Trophoblast cell (in vitro differentiated cells and primary cell): ENCODE measurements at regions not wholly inside any gene's neighbourhood (a gene's known extent, or its start where the extent isn't known, plus 50 kb on each side); places are given as distances from the start of the nearest gene placed in this dataset.
A peak's percentile ranks its signal among the peaks of the same experiment; 100 is the strongest.

Experiments
- DNase-seq, 2 donors: peaks; one replicate each; pipeline ENCODE4 v3.0.0-alpha.2; 2016
- H2AFZ ChIP-seq: 2 replicates; pipeline ENCODE4 v1.6.1; 2013; ENCODE audit warnings: low read length, moderate library complexity, mild to moderate bottlenecking; ENCODE audit not compliant: insufficient read depth, poor library complexity
- H2AK5ac ChIP-seq: 2 replicates; pipeline ENCODE4 v1.6.1; 2013; ENCODE audit warnings: mild to moderate bottlenecking, low read length
- H2BK120ac ChIP-seq: 2 replicates; pipeline ENCODE4 v1.6.1; 2013; ENCODE audit warnings: low read length, mild to moderate bottlenecking, moderate library complexity; ENCODE audit not compliant: insufficient read depth, poor library complexity
- H2BK12ac ChIP-seq: 2 replicates; pipeline ENCODE4 v1.6.1; 2013; ENCODE audit warnings: mild to moderate bottlenecking, low read length, moderate library complexity
- H2BK5ac ChIP-seq: 2 replicates; pipeline ENCODE4 v1.6.1; 2013; ENCODE audit warnings: low read length, low read depth, moderate library complexity, mild to moderate bottlenecking; ENCODE audit not compliant: poor library complexity
- H3K14ac ChIP-seq: 2 replicates; pipeline ENCODE4 v1.6.1; 2013; ENCODE audit warnings: mild to moderate bottlenecking, low read length
- H3K18ac ChIP-seq: 2 replicates; pipeline ENCODE4 v1.6.1; 2013; ENCODE audit warnings: mild to moderate bottlenecking, low read length
- H3K23ac ChIP-seq: 2 replicates; pipeline ENCODE4 v1.6.1; 2013; ENCODE audit warnings: low read length
- H3K27ac ChIP-seq: 2 replicates; pipeline ENCODE4 v1.5.1; 2013; ENCODE audit warnings: low read depth, mild to moderate bottlenecking, inconsistent platforms, low read length, moderate library complexity
- H3K27me3 ChIP-seq: 2 replicates; pipeline ENCODE4 v1.6.1; 2013; ENCODE audit warnings: inconsistent platforms, mild to moderate bottlenecking, low read length, moderate library complexity; ENCODE audit not compliant: insufficient read depth
- H3K36me3 ChIP-seq, 2 experiments: 1 replicate in 1 of 2; 2 replicates in 1 of 2; pipeline ENCODE4 v1.6.1; 2013; ENCODE audit warnings: low read length in 2 of 2, mild to moderate bottlenecking in 2 of 2, moderate library complexity in 1 of 2; ENCODE audit not compliant: insufficient read depth in 2 of 2, control insufficient read depth in 1 of 2
- H3K4ac ChIP-seq: 2 replicates; pipeline ENCODE4 v1.6.1; 2013; ENCODE audit warnings: low read depth, mild to moderate bottlenecking, low read length, moderate library complexity
- H3K4me1 ChIP-seq, 2 experiments: 1 replicate in 1 of 2; 2 replicates in 1 of 2; pipeline ENCODE4 v1.6.1; 2013; ENCODE audit warnings: low read length in 2 of 2, mild to moderate bottlenecking in 2 of 2, moderate library complexity in 1 of 2; ENCODE audit not compliant: insufficient read depth in 2 of 2, control insufficient read depth in 1 of 2
- H3K4me2 ChIP-seq: 2 replicates; pipeline ENCODE4 v1.6.1; 2013; ENCODE audit warnings: inconsistent platforms, mild to moderate bottlenecking, low read length, moderate library complexity
- H3K4me3 ChIP-seq: 2 replicates; pipeline ENCODE4 v1.5.1; 2013; ENCODE audit warnings: mild to moderate bottlenecking, low read depth, low read length, inconsistent platforms
- H3K79me1 ChIP-seq: one replicate; pipeline ENCODE4 v1.6.1; 2013; ENCODE audit warnings: low read length
- H3K79me2 ChIP-seq: 2 replicates; pipeline ENCODE4 v1.6.1; 2013; ENCODE audit warnings: low read length, mild to moderate bottlenecking; ENCODE audit not compliant: control insufficient read depth, insufficient read depth, poor library complexity
- H3K9ac ChIP-seq: 2 replicates; pipeline ENCODE4 v1.6.1; 2013; ENCODE audit warnings: mild to moderate bottlenecking, low read length
- H3K9me3 ChIP-seq: 2 replicates; pipeline ENCODE4 v1.6.1; 2013; ENCODE audit warnings: low read depth, mild to moderate bottlenecking, control low read depth, inconsistent platforms, low read length; ENCODE audit not compliant: insufficient read depth
- H4K12ac ChIP-seq: 2 replicates; pipeline ENCODE4 v1.6.1; 2013; ENCODE audit warnings: low read depth, mild to moderate bottlenecking, low read length, moderate library complexity
- H4K8ac ChIP-seq: 2 replicates; pipeline ENCODE4 v1.6.1; 2013; ENCODE audit warnings: low read depth, mild to moderate bottlenecking, low read length, moderate library complexity
- H4K91ac ChIP-seq: one replicate; pipeline ENCODE4 v1.6.1; 2013; ENCODE audit warnings: low read depth, mild to moderate bottlenecking, low read length, moderate library complexity
- WGBS: extraction: QIAGEN DNeasy Blood & Tissue Kit; methylation state at CpG from one replicate; pipeline ENCODE4 v1.1.7; 2013; ENCODE audit warnings: missing lambda C conversion rate; ENCODE audit not compliant: insufficient read length, insufficient coverage; ENCODE audit errors: extremely low coverage; 5-methylcytosine and 5-hydroxymethylcytosine counted together

DNA sequence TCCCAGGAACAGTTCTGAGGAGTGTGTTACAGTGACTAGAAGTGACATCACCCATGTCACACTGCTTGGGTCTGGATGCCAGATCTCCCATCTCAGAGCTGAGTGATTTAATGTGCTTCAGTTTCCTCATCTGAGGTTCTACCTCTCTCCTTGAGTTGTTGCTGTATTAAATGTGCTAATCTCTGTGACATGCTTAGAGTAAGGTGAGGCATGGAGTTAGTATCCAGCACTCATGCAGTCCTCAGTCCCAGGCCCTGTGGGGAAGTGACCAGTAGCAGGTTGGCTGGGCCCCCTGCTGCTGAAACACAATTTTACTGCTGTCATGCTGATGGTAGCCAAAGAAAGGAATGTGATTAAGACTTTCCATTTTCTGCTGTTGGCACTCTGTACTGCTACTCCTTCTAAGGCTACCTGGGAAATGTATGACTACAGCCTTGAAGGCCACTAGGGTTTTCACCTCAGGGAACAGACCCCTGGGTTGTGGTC is 639.6 kb downstream of the MID1IP1 start:
- H3K79me1 ChIP-seq = no peaks in the 10 kb centered on the region
- H3K18ac ChIP-seq = no peak overlapping the region
- no peak overlapping the region for H2AK5ac ChIP-seq
- H4K8ac ChIP-seq = no peak overlapping the region
- H2BK120ac ChIP-seq = no peak overlapping the region
- H3K4me1 ChIP-seq = no peaks in the 10 kb centered on the region
- H3K14ac ChIP-seq = no peak overlapping the region
- no peak overlapping the region for H3K9ac ChIP-seq
- no peaks in the 10 kb centered on the region for H3K27me3 ChIP-seq
- H3K36me3 ChIP-seq = no peaks in the 10 kb centered on the region
- no peaks in the 10 kb centered on the region for H3K79me2 ChIP-seq
- no peak overlapping the region for H4K91ac ChIP-seq
- peaks cover 2% of the 10 kb centered on the region for H3K9me3 ChIP-seq
- DNase-seq = no peak
- H3K4ac ChIP-seq = no peak overlapping the region
- H3K4me2 ChIP-seq = no peak overlapping the region
- no peak overlapping the region for H2BK12ac ChIP-seq
- no peak overlapping the region for H3K4me3 ChIP-seq
- no peak overlapping the region for H4K12ac ChIP-seq
- H2AFZ ChIP-seq = no peak overlapping the region
- no peak overlapping the region for H2BK5ac ChIP-seq
- no peak overlapping the region for H3K27ac ChIP-seq
- no peak overlapping the region for H3K23ac ChIP-seq

DNA sequence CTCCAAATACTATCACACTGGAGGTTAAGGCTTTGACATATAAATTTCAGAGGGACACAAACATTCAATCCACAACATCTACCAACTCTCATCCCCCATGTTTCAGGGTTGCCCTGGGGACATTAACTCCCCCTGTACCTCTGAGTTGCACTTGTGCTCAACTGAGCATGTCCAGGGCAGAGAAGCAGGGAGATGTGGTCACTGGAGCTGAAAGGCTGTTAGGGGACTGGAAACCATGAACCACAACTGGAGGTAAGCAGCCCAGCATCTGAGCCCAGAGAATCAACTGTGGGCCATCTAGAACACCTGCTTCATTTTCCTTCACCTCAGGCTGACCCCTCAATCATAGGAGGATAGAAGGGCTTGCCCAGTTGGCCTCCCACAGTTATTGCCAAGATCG is 641.1 kb downstream of the MID1IP1 start:
- H3K4ac ChIP-seq = no peak overlapping the region
- H3K79me1 ChIP-seq = no peaks in the 10 kb centered on the region
- no CpG with 5 or more reads among the region's 1 CpG for WGBS
- no peak overlapping the region for H2BK5ac ChIP-seq
- H3K4me1 ChIP-seq = no peaks in the 10 kb centered on the region
- no peak overlapping the region for H4K12ac ChIP-seq
- no peak overlapping the region for H3K4me3 ChIP-seq
- no peak overlapping the region for H2AK5ac ChIP-seq
- no peak overlapping the region for H3K18ac ChIP-seq
- no peak overlapping the region for H3K14ac ChIP-seq
- no peak overlapping the region for H2AFZ ChIP-seq
- no peak overlapping the region for H2BK120ac ChIP-seq
- H4K8ac ChIP-seq = no peak overlapping the region
- H3K23ac ChIP-seq = no peak overlapping the region
- H3K4me2 ChIP-seq = no peak overlapping the region
- no peak overlapping the region for H3K27ac ChIP-seq
- no peak overlapping the region for H2BK12ac ChIP-seq
- H3K9ac ChIP-seq = no peak overlapping the region
- no peak overlapping the region for H4K91ac ChIP-seq
- no peaks in the 10 kb centered on the region for H3K79me2 ChIP-seq
- peaks cover 2% of the 10 kb centered on the region for H3K9me3 ChIP-seq
- no peaks in the 10 kb centered on the region for H3K27me3 ChIP-seq
- DNase-seq = no peak
- H3K36me3 ChIP-seq = no peaks in the 10 kb centered on the region

DNA sequence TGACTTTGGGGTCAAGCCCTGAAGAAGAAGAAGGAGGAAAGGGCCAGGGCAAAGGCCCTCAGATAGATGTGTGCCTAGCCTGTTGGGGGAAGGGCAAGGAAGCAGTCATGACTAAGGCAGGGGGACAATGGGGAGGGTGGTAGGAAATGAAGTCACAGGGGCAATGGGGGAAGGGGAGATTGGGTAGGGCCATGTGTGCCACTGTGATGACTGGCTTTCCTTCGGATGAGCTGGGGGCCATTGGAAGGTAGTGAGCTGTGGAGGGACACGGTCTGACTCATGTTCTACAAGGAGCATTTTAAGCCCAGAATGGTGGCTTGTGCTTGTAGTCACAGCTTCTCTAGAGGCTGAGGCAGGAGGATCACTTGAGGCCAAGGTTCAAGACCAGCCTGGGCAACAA is 642.0 kb downstream of the MID1IP1 start:
- no peak overlapping the region for H3K18ac ChIP-seq
- H3K4me1 ChIP-seq = no peaks in the 10 kb centered on the region
- peaks cover 2% of the 10 kb centered on the region for H3K9me3 ChIP-seq
- no peak overlapping the region for H3K4ac ChIP-seq
- no peaks in the 10 kb centered on the region for H3K36me3 ChIP-seq
- WGBS = no CpG with 5 or more reads among the region's 2 CpGs
- H3K79me1 ChIP-seq = no peaks in the 10 kb centered on the region
- no peak overlapping the region for H3K23ac ChIP-seq
- H3K14ac ChIP-seq = no peak overlapping the region
- H2BK120ac ChIP-seq = no peak overlapping the region
- H3K4me3 ChIP-seq = no peak overlapping the region
- H4K8ac ChIP-seq = no peak overlapping the region
- H3K27ac ChIP-seq = no peak overlapping the region
- no peaks in the 10 kb centered on the region for H3K27me3 ChIP-seq
- H3K4me2 ChIP-seq = no peak overlapping the region
- no peak overlapping the region for H3K9ac ChIP-seq
- H2BK5ac ChIP-seq = no peak overlapping the region
- no peak overlapping the region for H2BK12ac ChIP-seq
- H4K12ac ChIP-seq = no peak overlapping the region
- no peak overlapping the region for H2AK5ac ChIP-seq
- H4K91ac ChIP-seq = no peak overlapping the region
- H2AFZ ChIP-seq = no peak overlapping the region
- H3K79me2 ChIP-seq = no peaks in the 10 kb centered on the region
- no peak for DNase-seq

DNA sequence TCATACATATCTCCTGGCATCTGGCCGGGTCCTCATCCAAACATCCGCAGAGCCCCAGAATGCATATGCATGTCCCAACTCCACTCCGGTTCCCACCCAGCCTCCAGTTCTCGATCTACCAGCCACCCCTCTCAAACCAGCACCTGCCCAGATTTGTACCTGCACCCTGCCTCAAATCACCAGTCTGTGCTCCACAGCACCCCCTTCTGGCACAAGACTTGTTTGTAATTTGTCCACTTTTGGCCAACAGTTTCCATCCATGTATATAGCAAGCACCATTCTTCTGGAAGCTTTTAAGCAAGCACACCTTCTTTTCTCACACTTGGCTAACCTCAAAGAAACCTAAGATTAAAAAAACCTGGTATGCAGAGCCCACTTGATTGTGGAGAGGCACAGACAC is 644.1 kb downstream of the MID1IP1 start:
- no peak overlapping the region for H3K4ac ChIP-seq
- no peak overlapping the region for H2AFZ ChIP-seq
- peaks cover 2% of the 10 kb centered on the region for H3K9me3 ChIP-seq
- WGBS = no CpG with 5 or more reads among the region's 4 CpGs
- H3K4me1 ChIP-seq = no peaks in the 10 kb centered on the region
- H2BK12ac ChIP-seq = no peak overlapping the region
- no peaks in the 10 kb centered on the region for H3K79me1 ChIP-seq
- no peak overlapping the region for H2BK5ac ChIP-seq
- H3K79me2 ChIP-seq = no peaks in the 10 kb centered on the region
- H3K27ac ChIP-seq = no peak overlapping the region
- H4K91ac ChIP-seq = no peak overlapping the region
- no peak overlapping the region for H3K9ac ChIP-seq
- no peak overlapping the region for H4K12ac ChIP-seq
- H3K36me3 ChIP-seq = no peaks in the 10 kb centered on the region
- H3K23ac ChIP-seq = no peak overlapping the region
- no peak overlapping the region for H2BK120ac ChIP-seq
- DNase-seq = peak in 1 of 2 donors; percentile 18
- H3K4me3 ChIP-seq = no peak overlapping the region
- H3K18ac ChIP-seq = no peak overlapping the region
- no peak overlapping the region for H3K4me2 ChIP-seq
- no peak overlapping the region for H3K14ac ChIP-seq
- H4K8ac ChIP-seq = no peak overlapping the region
- no peaks in the 10 kb centered on the region for H3K27me3 ChIP-seq
- H2AK5ac ChIP-seq = no peak overlapping the region
